H9 (cell line): ENCODE measurements at regions not wholly inside any gene's neighbourhood (a gene's known extent, or its start where the extent isn't known, plus 50 kb on each side); places are given as distances from the start of the nearest gene placed in this dataset.

Experiments used
- DNase-seq: peaks from one replicate; pipeline ENCODE4 v3.0.0-alpha.2; 2017
- H2AFZ ChIP-seq: one replicate; pipeline ENCODE4 v1.6.1; 2013; ENCODE audit warnings: mild to moderate bottlenecking, low read length, control low read depth, moderate library complexity
- H2AK5ac ChIP-seq: 2 replicates; pipeline ENCODE4 v1.6.1; 2013; ENCODE audit warnings: low read length, control low read depth, mixed read lengths; ENCODE audit not compliant: insufficient read length
- H2BK120ac ChIP-seq: one replicate; pipeline ENCODE4 v1.6.1; 2013; ENCODE audit warnings: low read depth, mild to moderate bottlenecking, low read length, control low read depth, inconsistent platforms; ENCODE audit not compliant: poor library complexity, severe bottlenecking
- H2BK12ac ChIP-seq: 2 replicates; pipeline ENCODE4 v1.6.1; 2013; ENCODE audit warnings: low read length, control low read depth, mixed read lengths, low read depth; ENCODE audit not compliant: insufficient read length
- H2BK15ac ChIP-seq: 2 replicates; pipeline ENCODE4 v1.6.1; 2013; ENCODE audit warnings: low read depth, low read length, control low read depth
- H2BK20ac ChIP-seq: one replicate; pipeline ENCODE4 v1.6.1; 2013; ENCODE audit warnings: low read depth, mild to moderate bottlenecking, low read length, control low read depth, inconsistent platforms; ENCODE audit not compliant: poor library complexity, severe bottlenecking
- H2BK5ac ChIP-seq: 2 replicates; pipeline ENCODE4 v1.6.1; 2013; ENCODE audit warnings: low read length, control low read depth, mixed read lengths; ENCODE audit not compliant: insufficient read length
- H3K14ac ChIP-seq: 2 replicates; pipeline ENCODE4 v1.6.1; 2013; ENCODE audit warnings: low read length, control low read depth; ENCODE audit not compliant: insufficient read depth
- H3K18ac ChIP-seq: 2 replicates; pipeline ENCODE4 v1.6.1; 2013; ENCODE audit warnings: low read depth, mild to moderate bottlenecking, mixed read lengths, low read length, control low read depth; ENCODE audit not compliant: insufficient read length
- H3K23ac ChIP-seq: 2 replicates; pipeline ENCODE4 v1.6.1; 2013; ENCODE audit warnings: low read length, control low read depth, mixed read lengths, low read depth; ENCODE audit not compliant: insufficient read length
- H3K23me2 ChIP-seq: 2 replicates; pipeline ENCODE4 v1.6.1; 2013; ENCODE audit warnings: low read depth, mild to moderate bottlenecking, mixed read lengths, low read length, control low read depth; ENCODE audit not compliant: insufficient read length, poor library complexity, severe bottlenecking
- H3K27ac ChIP-seq: 2 replicates; pipeline ENCODE4 v1.5.1; 2013; ENCODE audit warnings: low read length, control low read depth, mixed read lengths, low read depth; ENCODE audit not compliant: insufficient read length
- H3K27me3 ChIP-seq: 2 replicates; pipeline ENCODE4 v1.6.1; 2013; ENCODE audit warnings: low read length, control low read depth, inconsistent platforms; ENCODE audit not compliant: insufficient read depth
- H3K4ac ChIP-seq: 2 replicates; pipeline ENCODE4 v1.6.1; 2013; ENCODE audit warnings: low read depth, mild to moderate bottlenecking, control low read depth, inconsistent platforms, low read length, moderate library complexity
- H3K4me1 ChIP-seq: 2 replicates; pipeline ENCODE4 v1.6.1; 2013; ENCODE audit warnings: low read length, control low read depth, inconsistent platforms; ENCODE audit not compliant: insufficient read depth
- H3K4me2 ChIP-seq: 2 replicates; pipeline ENCODE4 v1.6.1; 2013; ENCODE audit warnings: low read length, control low read depth, mixed read lengths; ENCODE audit not compliant: insufficient read length, insufficient read depth
- H3K56ac ChIP-seq: 2 replicates; pipeline ENCODE4 v1.6.1; 2013; ENCODE audit warnings: low read depth, mild to moderate bottlenecking, mixed read lengths, low read length, control low read depth; ENCODE audit not compliant: insufficient read length
- H3K79me1 ChIP-seq: 2 replicates; pipeline ENCODE4 v1.6.1; 2013; ENCODE audit warnings: low read depth, mild to moderate bottlenecking, moderate library complexity, low read length, control low read depth, inconsistent platforms; ENCODE audit not compliant: insufficient read depth, poor library complexity, severe bottlenecking
- H3K79me2 ChIP-seq: 2 replicates; pipeline ENCODE4 v1.6.1; 2013; ENCODE audit warnings: low read length, control low read depth, inconsistent platforms; ENCODE audit not compliant: insufficient read depth
- H3K9ac ChIP-seq: 2 replicates; pipeline ENCODE4 v1.6.1; 2013; ENCODE audit warnings: low read length, control low read depth, mixed read lengths; ENCODE audit not compliant: insufficient read length; ENCODE audit errors: extremely low read depth
- H3K9me3 ChIP-seq: one replicate; pipeline ENCODE4 v1.6.1; 2013; ENCODE audit warnings: low read depth, low read length, inconsistent platforms; ENCODE audit not compliant: control insufficient read depth
- H3T11ph ChIP-seq: one replicate; pipeline ENCODE4 v1.6.1; 2013; ENCODE audit warnings: mild to moderate bottlenecking, low read length, control low read depth, inconsistent platforms
- H4K20me1 ChIP-seq: one replicate; pipeline ENCODE4 v1.6.1; 2013; ENCODE audit not compliant: control insufficient read depth, insufficient read length, insufficient read depth
- H4K5ac ChIP-seq: 2 replicates; pipeline ENCODE4 v1.6.1; 2013; ENCODE audit warnings: low read depth, mild to moderate bottlenecking, mixed read lengths, low read length, control low read depth; ENCODE audit not compliant: insufficient read length
- H4K8ac ChIP-seq: replicated peaks from 2 replicates; pipeline ENCODE4 v1.6.1; 2013; ENCODE audit warnings: low read length, control low read depth, mixed read lengths, low read depth; ENCODE audit not compliant: insufficient read length
- H4K91ac ChIP-seq: 2 replicates; pipeline ENCODE4 v1.6.1; 2013; ENCODE audit warnings: low read depth, mild to moderate bottlenecking, moderate library complexity, mixed read lengths, low read length, control low read depth; ENCODE audit not compliant: insufficient read length
- H3K27ac Mint-ChIP-seq, 3 experiments: 2 replicates in 2 of 3; 3 replicates in 1 of 3; pipeline ENCODE4 v1.8.0; 2020 to 2021; ENCODE audit warnings: mixed read lengths in 3 of 3, mild to moderate bottlenecking in 1 of 3, moderate library complexity in 1 of 3
- H3K27me3 Mint-ChIP-seq: 2 replicates; pipeline ENCODE4 v1.8.0; 2021; ENCODE audit warnings: low read depth, mild to moderate bottlenecking, moderate library complexity, mixed read lengths
- H3K36me3 Mint-ChIP-seq, 3 experiments: 2 replicates in 2 of 3; 3 replicates in 1 of 3; pipeline ENCODE4 v1.8.0; 2020 to 2021; ENCODE audit warnings: low read depth in 3 of 3, mixed read lengths in 3 of 3; ENCODE audit not compliant: insufficient read depth in 1 of 3
- H3K4me1 Mint-ChIP-seq, 2 experiments: 2 replicates each; pipeline ENCODE4 v1.8.0; 2020; ENCODE audit warnings: mixed read lengths in 2 of 2
- H3K4me3 Mint-ChIP-seq, 2 experiments: 2 replicates in 1 of 2; 3 replicates in 1 of 2; pipeline ENCODE4 v1.8.0; 2020 to 2021; ENCODE audit warnings: mild to moderate bottlenecking in 2 of 2, mixed read lengths in 2 of 2, moderate library complexity in 1 of 2
- H3K9me3 Mint-ChIP-seq, 2 experiments: 2 replicates in 1 of 2; 3 replicates in 1 of 2; pipeline ENCODE4 v1.8.0; 2020; ENCODE audit warnings: mild to moderate bottlenecking in 2 of 2, mixed read lengths in 2 of 2, moderate library complexity in 1 of 2
- WGBS: extraction: QIAGEN DNeasy Blood & Tissue Kit; methylation state at CpG from one replicate; pipeline ENCODE4 v1.1.7; 2013; ENCODE audit warnings: missing lambda C conversion rate, low lambda C conversion rate, mixed read lengths; ENCODE audit not compliant: insufficient read length; ENCODE audit errors: extremely low coverage; 5-methylcytosine and 5-hydroxymethylcytosine counted together
- TF ChIP-seq, protein P1 (sequence below): fragments of 200-600 bp; sonication (generic); conservative IDR thresholded peaks from 3 replicates; pipeline ENCODE4 v1.8.0; 2021; ENCODE audit warnings: antibody characterized with exemption, mild to moderate bottlenecking

DNA sequence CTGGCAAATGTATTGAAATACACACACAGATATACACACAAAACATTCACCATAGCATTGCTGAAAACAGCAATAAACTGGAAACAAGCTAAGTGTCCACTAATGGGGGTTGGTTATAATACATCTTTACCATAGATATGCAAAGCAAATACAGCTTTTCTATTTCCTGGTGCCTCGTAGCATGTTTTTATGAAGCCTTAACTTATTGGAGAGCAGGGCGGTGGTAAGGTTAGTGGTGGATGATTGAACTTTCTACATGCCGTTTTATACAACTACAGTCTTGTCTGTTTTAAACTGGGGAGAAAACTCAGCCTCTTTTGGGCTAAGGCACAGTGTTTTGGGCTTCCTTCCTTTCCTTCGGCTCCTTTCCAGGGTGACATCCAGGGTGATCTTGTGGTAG is 104.5 kb downstream of the NR2F2 start:
- Histone ChIP-seq H2AFZ (no peak overlapping the region), H2BK5ac (no peak overlapping the region), H3K9me3 (no peaks in the 10 kb centered on the region), H4K5ac (no peak overlapping the region), H3K79me2 (no peaks in the 10 kb centered on the region), H3K18ac (no peak overlapping the region), H3K79me1 (no peaks in the 10 kb centered on the region), H2BK15ac (no peak overlapping the region), H3K23me2 (no peaks in the 10 kb centered on the region), H2BK20ac (no peak overlapping the region), H2BK12ac (no peak overlapping the region), H3K4ac (no peak overlapping the region), H2BK120ac (no peak overlapping the region), H3K4me2 (no peak overlapping the region), H3K9ac (no peak overlapping the region), H4K91ac (no peak overlapping the region), H4K8ac (no peak overlapping the region), H3T11ph (no peak overlapping the region), H3K4me1 (no peaks in the 10 kb centered on the region), H4K20me1 (no peaks in the 10 kb centered on the region), H2AK5ac (no peak overlapping the region), H3K14ac (no peak overlapping the region), H3K23ac (no peak overlapping the region), H3K27me3 (no peaks in the 10 kb centered on the region), H3K27ac (no peak overlapping the region), H3K56ac (no peak overlapping the region)
- no peaks in the 10 kb centered on the region for H3K36me3 Mint-ChIP-seq
- H3K9me3 Mint-ChIP-seq: no peaks in the 10 kb centered on the region
- DNase-seq: no peak
- TF ChIP-seq, protein P1, sequence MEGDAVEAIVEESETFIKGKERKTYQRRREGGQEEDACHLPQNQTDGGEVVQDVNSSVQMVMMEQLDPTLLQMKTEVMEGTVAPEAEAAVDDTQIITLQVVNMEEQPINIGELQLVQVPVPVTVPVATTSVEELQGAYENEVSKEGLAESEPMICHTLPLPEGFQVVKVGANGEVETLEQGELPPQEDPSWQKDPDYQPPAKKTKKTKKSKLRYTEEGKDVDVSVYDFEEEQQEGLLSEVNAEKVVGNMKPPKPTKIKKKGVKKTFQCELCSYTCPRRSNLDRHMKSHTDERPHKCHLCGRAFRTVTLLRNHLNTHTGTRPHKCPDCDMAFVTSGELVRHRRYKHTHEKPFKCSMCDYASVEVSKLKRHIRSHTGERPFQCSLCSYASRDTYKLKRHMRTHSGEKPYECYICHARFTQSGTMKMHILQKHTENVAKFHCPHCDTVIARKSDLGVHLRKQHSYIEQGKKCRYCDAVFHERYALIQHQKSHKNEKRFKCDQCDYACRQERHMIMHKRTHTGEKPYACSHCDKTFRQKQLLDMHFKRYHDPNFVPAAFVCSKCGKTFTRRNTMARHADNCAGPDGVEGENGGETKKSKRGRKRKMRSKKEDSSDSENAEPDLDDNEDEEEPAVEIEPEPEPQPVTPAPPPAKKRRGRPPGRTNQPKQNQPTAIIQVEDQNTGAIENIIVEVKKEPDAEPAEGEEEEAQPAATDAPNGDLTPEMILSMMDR: no peak
- H3K27me3 Mint-ChIP-seq: peaks cover 18% of the 10 kb centered on the region
- WGBS: no CpG with 5 or more reads among the region's 4 CpGs
- H3K4me1 Mint-ChIP-seq: peaks cover 0 to 5% of the 10 kb centered on the region in 2 experiments; a peak in 1 of 4 replicates
- no peak overlapping the region for H3K4me3 Mint-ChIP-seq
- no peak overlapping the region; a peak in 1 of 7 replicates for H3K27ac Mint-ChIP-seq
